Germinal center (tissue), 1 donor: ENCODE measurements at regions not wholly inside any gene's neighbourhood (a gene's known extent, or its start where the extent isn't known, plus 50 kb on each side); places are given as distances from the start of the nearest gene placed in this dataset.

Experiments
- DNase-seq: peaks from one replicate; pipeline ENCODE4 v3.0.0; 2012; ENCODE audit warnings: mixed read lengths, low spot score

- DNase-seq = no peak
Measured at GRCh38 chr10:52645187-52645758, 127.3 kb downstream of the MBL2 start.

GRCh38 chr10:52649511-52649910, 123.1 kb downstream of the MBL2 start:
- DNase-seq = no peak

- no peak for DNase-seq
Measured at GRCh38 chr10:52650873-52651272, 121.7 kb downstream of the MBL2 start.

- no peak for DNase-seq
Measured at GRCh38 chr10:52651293-52651692, 121.3 kb downstream of the MBL2 start.

GRCh38 chr10:52652431-52653262, 119.9 kb downstream of the MBL2 start:
- no peak for DNase-seq

DNA sequence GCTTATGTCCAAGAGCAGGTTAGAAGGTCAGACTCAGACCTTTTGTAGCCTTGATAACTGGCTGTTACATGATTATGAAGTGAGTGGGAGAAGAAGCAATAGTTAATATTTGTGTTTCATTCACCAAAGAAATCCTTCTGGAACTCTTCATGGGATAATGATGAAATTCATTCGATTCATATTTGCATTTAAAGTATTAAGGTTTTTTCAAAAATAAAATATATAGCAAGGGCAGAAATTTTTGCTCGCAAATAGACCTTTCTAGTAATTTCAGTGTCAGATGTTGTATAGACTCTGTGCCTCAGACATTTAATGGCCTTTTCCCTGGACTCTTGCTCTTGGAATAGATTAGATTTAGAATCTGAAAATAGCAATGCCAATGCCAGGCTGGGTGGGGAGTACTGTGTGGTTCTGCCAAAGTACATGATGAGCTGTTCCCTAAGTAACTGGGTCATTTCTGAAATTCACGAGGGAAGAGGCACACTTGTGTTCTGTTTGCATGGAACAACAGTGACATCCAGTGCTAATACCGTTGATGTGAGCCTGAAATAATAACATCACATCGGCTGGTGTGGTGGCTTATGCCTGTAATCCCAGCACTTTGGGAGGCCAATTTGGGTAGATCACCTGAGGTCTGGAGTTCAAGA, 119.2 kb downstream of the MBL2 start:
- no peak for DNase-seq

GRCh38 chr10:52654201-52654600, 118.4 kb downstream of the MBL2 start:
- no peak for DNase-seq

- no peak for DNase-seq
Measured at GRCh38 chr10:52658112-52658511, 114.5 kb downstream of the MBL2 start.

DNA sequence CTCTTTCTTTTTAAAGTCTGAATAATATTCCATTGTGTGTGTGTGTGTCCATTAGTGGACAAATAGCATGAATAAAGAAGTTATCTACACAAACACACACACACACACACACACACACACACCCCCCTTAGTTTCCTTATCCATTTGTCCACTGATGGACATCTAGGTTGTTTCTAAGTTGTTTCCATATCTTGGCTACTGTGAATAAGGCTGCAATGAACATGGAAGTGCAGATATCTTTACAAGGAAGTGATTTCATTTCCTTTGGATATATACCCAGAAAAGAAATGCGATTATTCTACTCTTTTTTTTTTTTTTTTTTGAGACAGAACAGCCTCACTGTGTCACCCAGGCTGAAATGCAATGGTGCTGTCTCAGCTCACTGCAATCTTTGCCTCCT, 113.5 kb downstream of the MBL2 start:
- DNase-seq = no peak

GRCh38 chr10:52662256-52662655, 110.3 kb downstream of the MBL2 start:
- DNase-seq = no peak

- DNase-seq = no peak
Measured at GRCh38 chr10:52663161-52663560, 109.4 kb downstream of the MBL2 start.

DNA sequence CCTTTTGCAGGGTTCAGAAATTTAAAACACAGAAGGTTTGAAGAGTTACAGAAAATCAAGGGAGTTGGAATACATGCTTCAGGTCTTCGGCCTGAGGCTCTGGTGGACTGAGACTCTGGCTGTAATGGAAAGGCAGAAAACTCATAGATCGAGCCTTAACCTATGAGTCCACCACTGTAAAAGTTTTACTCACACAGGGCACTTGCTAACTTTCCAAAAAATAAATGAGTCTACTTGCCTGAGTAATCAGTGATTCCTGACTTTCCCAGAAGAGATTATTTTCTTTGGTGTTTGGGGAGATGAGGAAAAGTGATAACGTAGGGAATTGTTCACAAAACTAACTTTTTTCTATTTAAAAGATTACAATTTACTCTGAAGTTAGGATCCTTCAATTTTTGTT, 108.0 kb downstream of the MBL2 start:
- DNase-seq = no peak

DNA sequence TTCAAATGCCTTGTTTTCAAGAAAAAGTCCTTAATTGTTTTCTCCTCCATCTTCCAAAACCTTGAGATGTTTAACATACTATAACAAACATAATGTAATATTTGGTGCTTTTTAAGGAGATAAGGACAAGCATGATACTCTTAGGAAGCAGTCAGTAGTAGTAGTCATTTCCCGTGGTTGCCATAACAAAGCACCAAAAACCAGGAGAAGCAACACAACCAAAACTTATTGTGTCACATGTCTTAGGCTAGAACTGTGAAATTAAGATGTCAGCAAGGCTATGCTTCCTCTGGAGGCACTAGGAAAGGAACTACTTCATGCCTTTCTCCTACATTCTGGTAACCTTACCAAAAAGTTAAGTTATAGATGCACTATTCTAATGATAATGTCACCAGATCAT, 106.8 kb downstream of the MBL2 start:
- no peak for DNase-seq

- no peak for DNase-seq
Measured at GRCh38 chr10:52666931-52667330, 105.7 kb downstream of the MBL2 start.

GRCh38 chr10:52668024-52668423, 104.6 kb downstream of the MBL2 start:
- DNase-seq = no peak

DNA sequence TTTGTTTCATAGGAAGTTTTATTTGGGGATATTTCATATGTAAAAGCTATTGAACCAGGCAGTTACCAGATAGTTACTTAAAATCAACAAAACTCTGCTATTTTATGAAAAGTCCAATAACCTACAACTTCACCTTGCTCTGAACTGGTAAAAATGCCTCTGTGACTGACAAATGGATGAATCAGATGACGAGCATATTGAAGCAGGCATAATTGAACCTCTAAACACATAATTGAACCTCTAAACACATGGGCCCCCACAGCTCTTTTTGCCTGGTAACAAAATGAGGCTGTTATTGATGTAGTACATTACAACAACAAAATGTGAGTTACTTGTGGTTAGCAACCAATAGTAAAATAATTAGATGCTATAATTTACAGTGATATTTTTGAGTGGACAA, 99.7 kb downstream of the MBL2 start:
- no peak for DNase-seq

DNA sequence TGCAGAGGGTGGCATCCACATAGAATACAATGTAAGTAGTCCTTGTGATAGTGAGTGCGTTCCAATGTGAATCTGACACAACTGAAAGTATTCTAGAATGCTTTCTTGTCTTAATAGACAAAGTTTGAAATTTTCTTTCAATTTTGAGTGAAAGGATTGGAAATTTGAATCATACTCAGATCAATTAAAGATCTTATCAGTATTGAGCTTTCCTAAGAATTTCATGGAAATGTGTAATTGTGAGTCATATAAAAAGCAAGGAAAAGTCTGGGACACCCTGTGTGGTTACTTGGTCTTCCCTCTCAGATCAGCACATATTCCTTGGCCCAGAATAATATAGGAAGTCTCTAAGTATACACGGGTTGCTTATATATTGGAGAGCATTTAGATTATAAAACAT, 99.1 kb downstream of the MBL2 start:
- no peak for DNase-seq

DNA sequence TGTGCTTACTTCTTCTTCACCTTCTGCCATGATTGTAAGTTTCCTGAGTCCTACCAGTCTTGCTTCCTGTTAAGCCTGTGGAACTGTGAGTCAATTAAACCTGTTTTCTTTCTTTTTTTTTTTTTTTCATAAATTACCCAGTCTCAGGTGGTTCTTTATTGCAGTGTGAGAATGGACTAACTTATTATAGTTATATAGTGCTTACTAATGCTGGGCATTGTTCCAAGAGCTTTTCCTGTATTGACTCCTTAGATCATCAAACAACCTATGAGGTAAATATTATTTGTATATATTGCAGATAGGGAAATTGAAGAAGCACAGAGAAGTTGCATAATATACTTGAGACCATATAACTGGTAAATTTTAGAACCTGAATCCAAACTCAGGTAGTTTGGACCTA, 98.1 kb downstream of the MBL2 start:
- no peak for DNase-seq

- DNase-seq = no peak
Measured at GRCh38 chr10:52677086-52677485, 95.5 kb downstream of the MBL2 start.

- no peak for DNase-seq
Measured at GRCh38 chr10:52678611-52679010, 94.0 kb downstream of the MBL2 start.

GRCh38 chr10:52679117-52679516, 93.5 kb downstream of the MBL2 start:
- no peak for DNase-seq

DNA sequence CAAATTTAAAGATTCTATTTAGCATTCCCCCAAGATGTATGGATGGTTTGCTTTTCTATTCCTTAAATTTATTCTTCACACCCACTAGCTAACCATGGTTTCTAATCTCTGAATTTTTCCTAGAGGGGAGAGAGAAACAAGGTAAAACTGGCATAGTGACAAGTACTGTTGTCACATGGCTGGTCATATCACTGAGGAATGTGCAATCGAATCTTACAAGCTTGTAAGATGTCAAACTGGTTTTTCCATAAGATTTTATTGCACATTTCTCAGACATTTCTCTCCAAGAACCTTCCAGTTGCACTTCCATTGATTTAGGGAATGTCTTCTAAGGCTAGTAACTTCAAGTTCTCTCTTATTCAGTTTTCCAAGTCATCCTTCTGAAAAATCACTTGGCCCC, 89.8 kb downstream of the MBL2 start:
- DNase-seq = no peak

DNA sequence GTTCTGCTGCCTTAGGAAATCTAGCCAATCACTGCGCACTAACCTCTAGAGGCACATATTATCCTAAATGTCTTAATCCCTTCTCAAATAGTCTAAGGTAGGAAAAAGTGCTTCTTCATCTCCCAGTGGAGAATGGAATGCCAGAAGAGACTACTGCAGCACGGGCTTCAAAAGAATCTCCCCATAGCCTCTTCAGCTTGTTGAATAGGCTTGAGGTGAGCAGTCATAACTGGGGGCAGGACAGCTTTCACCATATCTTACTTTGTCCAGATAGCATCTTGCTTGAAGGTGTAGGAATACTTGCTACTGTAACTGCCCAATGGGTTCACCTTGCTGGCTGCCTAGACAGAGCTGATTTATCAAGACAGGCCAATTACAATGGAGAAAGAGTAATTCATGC, 88.8 kb downstream of the MBL2 start:
- DNase-seq = no peak
